HG03558 (cell line): ENCODE measurements at regions not wholly inside any gene's neighbourhood (a gene's known extent, or its start where the extent isn't known, plus 50 kb on each side); places are given as distances from the start of the nearest gene placed in this dataset.
"Not testable (repeated sequence)": the region's sequence is repeated elsewhere in the genome, so short reads cannot be mapped to it uniquely, and the experiment has no call there.

Source experiments
- ATAC-seq: cut with Tn5 transposase; IDR thresholded peaks from one replicate; pipeline ENCODE4 v1.9.1; 2021; ENCODE audit warnings: moderate number of reproducible peaks; ENCODE audit not compliant: unreplicated experiment; ENCODE audit errors: extremely low read depth

GRCh38 chr11:116357784-116358544, 414.8 kb downstream of the BUD13 start:
- ATAC-seq = no peak

GRCh38 chr11:116356451-116356850, 416.3 kb downstream of the BUD13 start:
- no peak for ATAC-seq

- no peak for ATAC-seq
These were observed 417.7 kb downstream of the BUD13 start for GRCh38 chr11:116355104-116355503.

GRCh38 chr11:116353589-116353988, 419.2 kb downstream of the BUD13 start:
- no peak for ATAC-seq

GRCh38 chr11:116352881-116353280, 419.9 kb downstream of the BUD13 start:
- ATAC-seq = no peak

GRCh38 chr11:116348226-116348625, 424.6 kb downstream of the BUD13 start:
- no peak for ATAC-seq

- ATAC-seq = no peak
These were observed 427.2 kb downstream of the BUD13 start for GRCh38 chr11:116345575-116345974.

GRCh38 chr11:116344601-116345000, 428.2 kb downstream of the BUD13 start:
- ATAC-seq = no peak

- no peak for ATAC-seq
These were observed 429.5 kb downstream of the BUD13 start for GRCh38 chr11:116343270-116343669.

- ATAC-seq = no peak
These were observed 430.6 kb downstream of the BUD13 start for GRCh38 chr11:116342148-116342547.

GRCh38 chr11:116339306-116340098, 433.3 kb downstream of the BUD13 start:
- no peak for ATAC-seq

- ATAC-seq = not testable (repeated sequence)
These were observed 434.3 kb downstream of the BUD13 start for GRCh38 chr11:116338500-116338899.

- no peak for ATAC-seq
These were observed 436.2 kb downstream of the BUD13 start for GRCh38 chr11:116336540-116336939.

GRCh38 chr11:116335891-116336290, 436.9 kb downstream of the BUD13 start:
- no peak for ATAC-seq

GRCh38 chr11:116335078-116335477, 437.7 kb downstream of the BUD13 start:
- ATAC-seq = no peak

GRCh38 chr11:116334596-116334995, 438.2 kb downstream of the BUD13 start:
- ATAC-seq = no peak

GRCh38 chr11:116333001-116333535, 439.7 kb downstream of the BUD13 start:
- ATAC-seq = no peak

GRCh38 chr11:116332391-116332790, 440.4 kb downstream of the BUD13 start:
- no peak for ATAC-seq

GRCh38 chr11:116331381-116331780, 441.4 kb downstream of the BUD13 start:
- no peak for ATAC-seq

GRCh38 chr11:116330439-116331185, 442.2 kb downstream of the BUD13 start:
- ATAC-seq = no peak
